BJ (cell line): ENCODE measurements at regions not wholly inside any gene's neighbourhood (a gene's known extent, or its start where the extent isn't known, plus 50 kb on each side); places are given as distances from the start of the nearest gene placed in this dataset.

Experiments
- CTCF ChIA-PET: fragments of 350-600 bp; formaldehyde crosslinking; extraction: SDS; loops from one replicate; lab custom pipeline; 2021; ENCODE audit warnings: antibody characterized with exemption, inconsistent platforms; lab: Yijun Ruan, JAX
- POLR2A ChIA-PET: fragments of 300-600 bp; sonication (Branson Sonifier 250); formaldehyde crosslinking; extraction: SDS; loops from one replicate; lab custom pipeline; 2021; ENCODE audit warnings: antibody characterized with exemption; lab: Charles Lee
- DNase-seq: peaks from one replicate; pipeline ENCODE4 v3.0.0-alpha.2; 2011; ENCODE audit warnings: low read depth
- H3K27me3 ChIP-seq: 2 replicates; pipeline ENCODE4 v1.6.0; 2011; ENCODE audit warnings: low read length; ENCODE audit not compliant: control insufficient read depth, insufficient read depth
- H3K36me3 ChIP-seq: 2 replicates; pipeline ENCODE4 v1.5.1; 2011; ENCODE audit warnings: low read length; ENCODE audit not compliant: control insufficient read depth, insufficient read depth
- H3K4me3 ChIP-seq: 2 replicates; pipeline ENCODE4 v1.5.1; 2011; ENCODE audit warnings: low read depth, mild to moderate bottlenecking, control low read depth, low read length
- TF ChIP-seq, protein P1 (sequence below): IDR thresholded peaks from 2 replicates; pipeline ENCODE4 v1.5.1; 2011; ENCODE audit warnings: low read depth, mild to moderate bottlenecking, control low read depth, inconsistent platforms, low read length, moderate library complexity; ENCODE audit not compliant: insufficient read depth

DNA sequence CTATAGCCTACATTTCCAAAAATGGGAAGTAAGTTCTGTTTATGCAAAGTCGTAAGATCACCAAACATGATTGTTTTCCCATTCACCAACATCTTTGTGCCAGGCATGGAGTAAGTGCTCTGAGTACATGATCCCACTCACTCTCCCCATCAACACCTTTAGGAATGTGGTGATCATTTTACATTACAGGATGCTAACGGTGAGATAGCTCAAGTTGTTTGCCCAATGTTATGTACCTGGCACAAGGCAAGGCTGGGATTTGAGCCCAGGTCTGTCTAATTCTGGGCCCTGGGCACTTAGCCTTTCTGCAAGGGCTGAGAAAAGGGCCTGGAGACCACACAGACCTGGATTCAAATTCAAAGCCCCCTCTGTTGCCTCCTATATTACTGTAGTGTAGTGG, 581.7 kb upstream of the CFAP20DC start:
- ChIA-PET CTCF (interaction anchor here (1.2 kb wide), 1 partner anchor 19 kb away, joined by 3 read pairs; no protein-coding TSS in a partner anchor), POLR2A (no interaction called here)

DNA sequence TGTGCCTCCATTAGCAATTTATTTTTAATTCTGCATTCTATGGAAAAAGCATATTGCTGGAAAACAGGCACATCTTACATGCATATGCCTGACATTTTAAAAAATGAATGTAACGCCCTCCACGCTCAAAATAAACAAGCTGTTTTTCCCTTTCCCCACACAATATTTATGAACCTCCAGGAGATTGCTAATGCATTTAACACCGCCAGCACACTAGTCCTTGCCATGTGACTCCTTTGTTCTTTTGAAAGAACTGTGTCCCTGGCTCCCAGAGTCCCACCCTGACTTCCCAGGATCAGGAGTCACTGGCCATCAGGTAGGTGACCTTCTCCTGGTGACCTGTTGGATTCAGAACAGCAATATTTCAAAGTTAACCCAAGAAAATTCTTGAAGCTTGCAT, 571.2 kb upstream of the CFAP20DC start:
- CTCF ChIA-PET = no interaction called here

More for the DNA sequence above, 581.7 kb upstream of the CFAP20DC start:
- no peaks in the 10 kb centered on the region for H3K36me3 ChIP-seq
- DNase-seq = no peak
- H3K27me3 ChIP-seq = no peaks in the 10 kb centered on the region
- H3K4me3 ChIP-seq = no peak overlapping the region
- TF ChIP-seq, protein P1, sequence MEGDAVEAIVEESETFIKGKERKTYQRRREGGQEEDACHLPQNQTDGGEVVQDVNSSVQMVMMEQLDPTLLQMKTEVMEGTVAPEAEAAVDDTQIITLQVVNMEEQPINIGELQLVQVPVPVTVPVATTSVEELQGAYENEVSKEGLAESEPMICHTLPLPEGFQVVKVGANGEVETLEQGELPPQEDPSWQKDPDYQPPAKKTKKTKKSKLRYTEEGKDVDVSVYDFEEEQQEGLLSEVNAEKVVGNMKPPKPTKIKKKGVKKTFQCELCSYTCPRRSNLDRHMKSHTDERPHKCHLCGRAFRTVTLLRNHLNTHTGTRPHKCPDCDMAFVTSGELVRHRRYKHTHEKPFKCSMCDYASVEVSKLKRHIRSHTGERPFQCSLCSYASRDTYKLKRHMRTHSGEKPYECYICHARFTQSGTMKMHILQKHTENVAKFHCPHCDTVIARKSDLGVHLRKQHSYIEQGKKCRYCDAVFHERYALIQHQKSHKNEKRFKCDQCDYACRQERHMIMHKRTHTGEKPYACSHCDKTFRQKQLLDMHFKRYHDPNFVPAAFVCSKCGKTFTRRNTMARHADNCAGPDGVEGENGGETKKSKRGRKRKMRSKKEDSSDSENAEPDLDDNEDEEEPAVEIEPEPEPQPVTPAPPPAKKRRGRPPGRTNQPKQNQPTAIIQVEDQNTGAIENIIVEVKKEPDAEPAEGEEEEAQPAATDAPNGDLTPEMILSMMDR = no peak

DNA sequence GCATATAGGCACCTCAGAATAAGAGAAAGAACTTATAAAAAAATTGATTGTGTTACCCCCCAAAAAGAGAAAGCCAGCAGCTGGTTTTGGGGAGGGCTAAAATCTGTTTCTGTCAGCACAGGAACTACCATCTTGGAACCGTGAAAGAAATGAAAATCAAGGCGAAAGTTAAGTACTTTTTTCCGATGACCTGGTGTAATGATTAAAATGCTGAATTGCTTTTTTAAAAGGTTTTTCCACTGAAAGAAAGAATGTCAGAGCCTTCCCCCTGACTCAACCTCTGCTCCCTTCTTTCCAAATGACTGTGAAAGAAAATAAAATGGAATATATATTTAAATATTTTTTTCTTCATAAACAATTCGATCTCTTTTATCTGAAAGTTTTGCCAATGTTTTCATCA, 570.5 kb upstream of the CFAP20DC start:
- TF ChIP-seq, protein P1 = no peak
- H3K27me3 ChIP-seq = no peaks in the 10 kb centered on the region
- no peak for DNase-seq
- POLR2A ChIA-PET = no interaction called here
- CTCF ChIA-PET = no interaction called here
- no peaks in the 10 kb centered on the region for H3K36me3 ChIP-seq
- H3K4me3 ChIP-seq = no peak overlapping the region

More for the DNA sequence above, 571.2 kb upstream of the CFAP20DC start:
- TF ChIP-seq, protein P1 = no peak
- Histone ChIP-seq H3K27me3 (no peaks in the 10 kb centered on the region), H3K36me3 (no peaks in the 10 kb centered on the region), H3K4me3 (no peak overlapping the region)
- no peak for DNase-seq
- POLR2A ChIA-PET = no interaction called here

DNA sequence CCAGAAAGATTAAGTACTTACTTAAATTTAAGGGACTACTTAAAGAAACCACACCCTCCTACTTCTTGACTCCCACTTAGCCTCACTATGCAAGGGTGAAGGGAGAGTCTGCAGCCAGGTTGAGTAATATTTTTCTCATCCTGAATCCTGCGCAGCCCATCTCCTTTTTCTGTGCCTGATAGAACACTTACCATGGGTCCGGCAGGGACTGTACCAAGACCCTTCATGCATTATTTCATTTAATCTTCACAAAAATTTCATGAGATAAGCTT, 562.6 kb upstream of the CFAP20DC start:
- ChIA-PET CTCF (no interaction called here), POLR2A (no interaction called here)
- Histone ChIP-seq H3K27me3 (no peaks in the 10 kb centered on the region), H3K4me3 (no peak overlapping the region), H3K36me3 (no peaks in the 10 kb centered on the region)
- TF ChIP-seq, protein P1 = no peak
- no peak for DNase-seq

DNA sequence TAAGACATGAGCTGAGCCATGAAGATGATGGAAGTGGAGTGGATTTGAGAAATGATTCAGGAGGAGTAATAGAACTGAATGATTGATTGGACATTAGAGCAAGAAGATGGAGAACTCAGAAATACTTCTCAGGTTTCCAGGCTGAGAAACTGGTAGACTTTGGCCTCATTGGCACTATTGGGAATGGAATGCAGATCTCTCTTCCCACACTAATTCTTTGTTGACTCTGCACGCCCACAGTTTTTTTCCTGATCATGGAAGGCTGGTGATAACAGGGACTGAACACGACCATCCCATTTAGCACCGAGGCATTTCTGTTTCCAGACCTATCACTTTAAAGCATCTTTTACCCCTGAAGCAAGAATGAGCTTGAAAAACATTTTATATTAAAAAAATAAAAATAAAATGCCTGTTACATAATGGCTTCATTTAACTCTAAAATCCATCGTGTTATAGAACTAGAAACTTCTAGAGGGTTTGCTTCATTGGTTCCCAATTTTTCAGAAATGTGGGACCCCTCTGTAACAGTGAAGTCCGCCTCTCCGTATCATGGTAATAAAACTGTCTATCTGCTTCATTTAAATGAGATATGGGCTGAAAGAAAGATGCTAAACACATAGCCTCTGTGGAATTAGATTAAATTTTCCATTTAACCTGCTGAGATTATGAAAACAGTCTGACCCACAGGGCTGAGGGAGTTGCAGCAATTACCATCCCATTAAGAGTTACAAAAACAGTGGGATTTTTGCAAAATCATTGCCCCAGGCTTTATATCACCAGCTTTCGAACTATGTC, 562.0 kb upstream of the CFAP20DC start:
- no peak for DNase-seq
- no peak overlapping the region for H3K4me3 ChIP-seq
- TF ChIP-seq, protein P1 = no peak
- POLR2A ChIA-PET = no interaction called here
- H3K36me3 ChIP-seq = no peaks in the 10 kb centered on the region
- CTCF ChIA-PET = no interaction called here
- no peaks in the 10 kb centered on the region for H3K27me3 ChIP-seq
